GM23338 (cell line): ENCODE measurements at regions not wholly inside any gene's neighbourhood (a gene's known extent, or its start where the extent isn't known, plus 50 kb on each side); places are given as distances from the start of the nearest gene placed in this dataset.

ENCODE experiments used
- CREB1 ChIP-seq: fragments of 250-450 bp; sonication (Bioruptor Pico); IDR thresholded peaks from 2 replicates; pipeline ENCODE4 v1.5.0; 2020; ENCODE audit warnings: low read depth, mild to moderate bottlenecking, moderate library complexity
- CTCF ChIP-seq, 2 experiments: fragments of 200-600 bp in 1 of 2; sonication (generic) in 1 of 2; conservative IDR thresholded peaks; 2 replicates each; pipeline versions ENCODE4 v1.5.1 to v1.6.1; 2016 to 2017; ENCODE audit warnings: antibody characterized with exemption in 2 of 2, low read depth in 2 of 2, mild to moderate bottlenecking in 2 of 2, moderate library complexity in 1 of 2
- ETS1 ChIP-seq: IDR thresholded peaks from 2 replicates; pipeline ENCODE4 v1.6.1; 2016; ENCODE audit warnings: antibody characterized with exemption
- EZH2 ChIP-seq: fragments of 200-600 bp; sonication (generic); IDR thresholded peaks from one replicate; pipeline ENCODE4 v1.8.0; 2017; ENCODE audit warnings: antibody characterized with exemption, mild to moderate bottlenecking, low read depth; ENCODE audit not compliant: unreplicated experiment
- EZH2phosphoT487 ChIP-seq: fragments of 200-600 bp; sonication (generic); IDR thresholded peaks from one replicate; pipeline ENCODE4 v1.8.1; 2018; ENCODE audit warnings: antibody characterized with exemption; ENCODE audit not compliant: unreplicated experiment
- JUNB ChIP-seq: IDR thresholded peaks from one replicate; pipeline ENCODE4 v1.6.1; 2016; ENCODE audit warnings: antibody characterized with exemption; ENCODE audit not compliant: unreplicated experiment
- POLR2AphosphoS5 ChIP-seq: IDR thresholded peaks from 2 replicates; pipeline ENCODE4 v1.6.1; 2016; ENCODE audit warnings: antibody characterized with exemption, low read depth

- TF ChIP-seq EZH2phosphoT487 (no peak), CTCF (conservative IDR thresholded peaks at IDR 0.05; ENCODE audit: low read depth in 2 of 2) (no peak), ETS1 (no peak), POLR2AphosphoS5 (no peak), JUNB (no peak), EZH2 (no peak), CREB1 (CRISPR knock-in tag) (no peak)
Measured at GRCh38 chr11:121766166-121766565, 313.4 kb upstream of the SORL1-AS1 start.
